ENCODE measurements at regions not wholly inside any gene's neighbourhood (a gene's known extent, or its start where the extent isn't known, plus 50 kb on each side); places are given as distances from the start of the nearest gene placed in this dataset.

GRCh38 chr1:79186260-79186659 is 179.7 kb upstream of the ADGRL4 start:
- Mint-ChIP-seq H3K4me3 (ENCODE audit: low read depth, unreplicated experiment) (no peak overlapping the region), H3K4me1 (ENCODE audit: low read depth, unreplicated experiment) (peaks cover 44% of the 10 kb centered on the region), H3K36me3 (ENCODE audit: insufficient read depth, unreplicated experiment) (peaks cover 8% of the 10 kb centered on the region), H3K27ac (ENCODE audit: unreplicated experiment) (no peak overlapping the region), H3K27me3 (ENCODE audit: unreplicated experiment) (no peaks in the 10 kb centered on the region), H3K9me3 (ENCODE audit: low read depth, unreplicated experiment) (no peaks in the 10 kb centered on the region)
- no peak for DNase-seq
- CTCF ChIA-PET: no interaction called here
- no TSS peak for BruUV-seq (replicated peaks)
- intact Hi-C loops (cut with micrococcal nuclease; ENCODE audit: unreplicated experiment): no loop called here
- TF ChIP-seq CTCF (IDR thresholded peaks at IDR 0.05; ENCODE audit: unreplicated experiment): no peak

- no peak overlapping the region for H3K4me3 Mint-ChIP-seq (ENCODE audit: low read depth, unreplicated experiment)
- no peaks in the 10 kb centered on the region for H3K4me1 Mint-ChIP-seq (ENCODE audit: low read depth, unreplicated experiment)
- peaks cover 10% of the 10 kb centered on the region for H3K9me3 Mint-ChIP-seq (ENCODE audit: low read depth, unreplicated experiment)
- no peak overlapping the region for H3K27ac Mint-ChIP-seq (ENCODE audit: unreplicated experiment)
- no peak for DNase-seq
- CTCF ChIA-PET: no interaction called here
- intact Hi-C loops (cut with micrococcal nuclease; ENCODE audit: unreplicated experiment): no loop called here
- no TSS peak for BruUV-seq (replicated peaks)
- no peaks in the 10 kb centered on the region for H3K36me3 Mint-ChIP-seq (ENCODE audit: insufficient read depth, unreplicated experiment)
- no peaks in the 10 kb centered on the region for H3K27me3 Mint-ChIP-seq (ENCODE audit: unreplicated experiment)
- TF ChIP-seq CTCF (IDR thresholded peaks at IDR 0.05; ENCODE audit: unreplicated experiment): no peak
Measured at GRCh38 chr1:79177844-79178243, 171.3 kb upstream of the ADGRL4 start.

- Mint-ChIP-seq H3K36me3 (ENCODE audit: insufficient read depth, unreplicated experiment) (no peaks in the 10 kb centered on the region), H3K27me3 (ENCODE audit: unreplicated experiment) (no peaks in the 10 kb centered on the region), H3K9me3 (ENCODE audit: low read depth, unreplicated experiment) (peaks cover 7% of the 10 kb centered on the region), H3K4me1 (ENCODE audit: low read depth, unreplicated experiment) (peaks cover 12% of the 10 kb centered on the region), H3K4me3 (ENCODE audit: low read depth, unreplicated experiment) (no peak overlapping the region), H3K27ac (ENCODE audit: unreplicated experiment) (no peak overlapping the region)
- DNase-seq: no peak
- no TSS peak for BruUV-seq (replicated peaks)
- no peak for TF ChIP-seq CTCF (IDR thresholded peaks at IDR 0.05; ENCODE audit: unreplicated experiment)
- CTCF ChIA-PET: no interaction called here
- intact Hi-C loops (cut with micrococcal nuclease; ENCODE audit: unreplicated experiment): no loop called here
Measured at GRCh38 chr1:79161077-79161476, 154.5 kb upstream of the ADGRL4 start.

- TF ChIP-seq CTCF (IDR thresholded peaks at IDR 0.05; ENCODE audit: unreplicated experiment): no peak
- Mint-ChIP-seq H3K36me3 (ENCODE audit: insufficient read depth, unreplicated experiment) (no peaks in the 10 kb centered on the region), H3K9me3 (ENCODE audit: low read depth, unreplicated experiment) (no peaks in the 10 kb centered on the region), H3K4me3 (ENCODE audit: low read depth, unreplicated experiment) (no peak overlapping the region), H3K4me1 (ENCODE audit: low read depth, unreplicated experiment) (peaks cover 11% of the 10 kb centered on the region), H3K27me3 (ENCODE audit: unreplicated experiment) (no peaks in the 10 kb centered on the region), H3K27ac (ENCODE audit: unreplicated experiment) (no peak overlapping the region)
- no peak for DNase-seq
- intact Hi-C loops (cut with micrococcal nuclease; ENCODE audit: unreplicated experiment): no loop called here
- BruUV-seq (replicated peaks): no TSS peak
- CTCF ChIA-PET: no interaction called here
Measured at GRCh38 chr1:79155991-79156390, 149.5 kb upstream of the ADGRL4 start.
